H9 (cell line): ENCODE measurements at regions not wholly inside any gene's neighbourhood (a gene's known extent, or its start where the extent isn't known, plus 50 kb on each side); places are given as distances from the start of the nearest gene placed in this dataset.
"Not testable (repeated sequence)": the region's sequence is repeated elsewhere in the genome, so short reads cannot be mapped to it uniquely, and the experiment has no call there.

ENCODE experiments used
- DNase-seq: peaks from one replicate; pipeline ENCODE4 v3.0.0-alpha.2; 2017
- H2AFZ ChIP-seq: one replicate; pipeline ENCODE4 v1.6.1; 2013; ENCODE audit warnings: mild to moderate bottlenecking, low read length, control low read depth, moderate library complexity
- H2AK5ac ChIP-seq: 2 replicates; pipeline ENCODE4 v1.6.1; 2013; ENCODE audit warnings: low read length, control low read depth, mixed read lengths; ENCODE audit not compliant: insufficient read length
- H2BK120ac ChIP-seq: one replicate; pipeline ENCODE4 v1.6.1; 2013; ENCODE audit warnings: low read depth, mild to moderate bottlenecking, low read length, control low read depth, inconsistent platforms; ENCODE audit not compliant: poor library complexity, severe bottlenecking
- H2BK12ac ChIP-seq: 2 replicates; pipeline ENCODE4 v1.6.1; 2013; ENCODE audit warnings: low read length, control low read depth, mixed read lengths, low read depth; ENCODE audit not compliant: insufficient read length
- H2BK15ac ChIP-seq: 2 replicates; pipeline ENCODE4 v1.6.1; 2013; ENCODE audit warnings: low read depth, low read length, control low read depth
- H2BK20ac ChIP-seq: one replicate; pipeline ENCODE4 v1.6.1; 2013; ENCODE audit warnings: low read depth, mild to moderate bottlenecking, low read length, control low read depth, inconsistent platforms; ENCODE audit not compliant: poor library complexity, severe bottlenecking
- H2BK5ac ChIP-seq: 2 replicates; pipeline ENCODE4 v1.6.1; 2013; ENCODE audit warnings: low read length, control low read depth, mixed read lengths; ENCODE audit not compliant: insufficient read length
- H3K14ac ChIP-seq: 2 replicates; pipeline ENCODE4 v1.6.1; 2013; ENCODE audit warnings: low read length, control low read depth; ENCODE audit not compliant: insufficient read depth
- H3K18ac ChIP-seq: 2 replicates; pipeline ENCODE4 v1.6.1; 2013; ENCODE audit warnings: low read depth, mild to moderate bottlenecking, mixed read lengths, low read length, control low read depth; ENCODE audit not compliant: insufficient read length
- H3K23ac ChIP-seq: 2 replicates; pipeline ENCODE4 v1.6.1; 2013; ENCODE audit warnings: low read length, control low read depth, mixed read lengths, low read depth; ENCODE audit not compliant: insufficient read length
- H3K23me2 ChIP-seq: 2 replicates; pipeline ENCODE4 v1.6.1; 2013; ENCODE audit warnings: low read depth, mild to moderate bottlenecking, mixed read lengths, low read length, control low read depth; ENCODE audit not compliant: insufficient read length, poor library complexity, severe bottlenecking
- H3K27ac ChIP-seq: 2 replicates; pipeline ENCODE4 v1.5.1; 2013; ENCODE audit warnings: low read length, control low read depth, mixed read lengths, low read depth; ENCODE audit not compliant: insufficient read length
- H3K27me3 ChIP-seq: 2 replicates; pipeline ENCODE4 v1.6.1; 2013; ENCODE audit warnings: low read length, control low read depth, inconsistent platforms; ENCODE audit not compliant: insufficient read depth
- H3K4ac ChIP-seq: 2 replicates; pipeline ENCODE4 v1.6.1; 2013; ENCODE audit warnings: low read depth, mild to moderate bottlenecking, control low read depth, inconsistent platforms, low read length, moderate library complexity
- H3K4me1 ChIP-seq: 2 replicates; pipeline ENCODE4 v1.6.1; 2013; ENCODE audit warnings: low read length, control low read depth, inconsistent platforms; ENCODE audit not compliant: insufficient read depth
- H3K4me2 ChIP-seq: 2 replicates; pipeline ENCODE4 v1.6.1; 2013; ENCODE audit warnings: low read length, control low read depth, mixed read lengths; ENCODE audit not compliant: insufficient read length, insufficient read depth
- H3K56ac ChIP-seq: 2 replicates; pipeline ENCODE4 v1.6.1; 2013; ENCODE audit warnings: low read depth, mild to moderate bottlenecking, mixed read lengths, low read length, control low read depth; ENCODE audit not compliant: insufficient read length
- H3K79me1 ChIP-seq: 2 replicates; pipeline ENCODE4 v1.6.1; 2013; ENCODE audit warnings: low read depth, mild to moderate bottlenecking, moderate library complexity, low read length, control low read depth, inconsistent platforms; ENCODE audit not compliant: insufficient read depth, poor library complexity, severe bottlenecking
- H3K79me2 ChIP-seq: 2 replicates; pipeline ENCODE4 v1.6.1; 2013; ENCODE audit warnings: low read length, control low read depth, inconsistent platforms; ENCODE audit not compliant: insufficient read depth
- H3K9ac ChIP-seq: 2 replicates; pipeline ENCODE4 v1.6.1; 2013; ENCODE audit warnings: low read length, control low read depth, mixed read lengths; ENCODE audit not compliant: insufficient read length; ENCODE audit errors: extremely low read depth
- H3K9me3 ChIP-seq: one replicate; pipeline ENCODE4 v1.6.1; 2013; ENCODE audit warnings: low read depth, low read length, inconsistent platforms; ENCODE audit not compliant: control insufficient read depth
- H3T11ph ChIP-seq: one replicate; pipeline ENCODE4 v1.6.1; 2013; ENCODE audit warnings: mild to moderate bottlenecking, low read length, control low read depth, inconsistent platforms
- H4K20me1 ChIP-seq: one replicate; pipeline ENCODE4 v1.6.1; 2013; ENCODE audit not compliant: control insufficient read depth, insufficient read length, insufficient read depth
- H4K5ac ChIP-seq: 2 replicates; pipeline ENCODE4 v1.6.1; 2013; ENCODE audit warnings: low read depth, mild to moderate bottlenecking, mixed read lengths, low read length, control low read depth; ENCODE audit not compliant: insufficient read length
- H4K8ac ChIP-seq: replicated peaks from 2 replicates; pipeline ENCODE4 v1.6.1; 2013; ENCODE audit warnings: low read length, control low read depth, mixed read lengths, low read depth; ENCODE audit not compliant: insufficient read length
- H4K91ac ChIP-seq: 2 replicates; pipeline ENCODE4 v1.6.1; 2013; ENCODE audit warnings: low read depth, mild to moderate bottlenecking, moderate library complexity, mixed read lengths, low read length, control low read depth; ENCODE audit not compliant: insufficient read length
- H3K27ac Mint-ChIP-seq, 3 experiments: 2 replicates in 2 of 3; 3 replicates in 1 of 3; pipeline ENCODE4 v1.8.0; 2020 to 2021; ENCODE audit warnings: mixed read lengths in 3 of 3, mild to moderate bottlenecking in 1 of 3, moderate library complexity in 1 of 3
- H3K27me3 Mint-ChIP-seq: 2 replicates; pipeline ENCODE4 v1.8.0; 2021; ENCODE audit warnings: low read depth, mild to moderate bottlenecking, moderate library complexity, mixed read lengths
- H3K36me3 Mint-ChIP-seq, 3 experiments: 2 replicates in 2 of 3; 3 replicates in 1 of 3; pipeline ENCODE4 v1.8.0; 2020 to 2021; ENCODE audit warnings: low read depth in 3 of 3, mixed read lengths in 3 of 3; ENCODE audit not compliant: insufficient read depth in 1 of 3
- H3K4me1 Mint-ChIP-seq, 2 experiments: 2 replicates each; pipeline ENCODE4 v1.8.0; 2020; ENCODE audit warnings: mixed read lengths in 2 of 2
- H3K4me3 Mint-ChIP-seq, 2 experiments: 2 replicates in 1 of 2; 3 replicates in 1 of 2; pipeline ENCODE4 v1.8.0; 2020 to 2021; ENCODE audit warnings: mild to moderate bottlenecking in 2 of 2, mixed read lengths in 2 of 2, moderate library complexity in 1 of 2
- H3K9me3 Mint-ChIP-seq, 2 experiments: 2 replicates in 1 of 2; 3 replicates in 1 of 2; pipeline ENCODE4 v1.8.0; 2020; ENCODE audit warnings: mild to moderate bottlenecking in 2 of 2, mixed read lengths in 2 of 2, moderate library complexity in 1 of 2
- WGBS: extraction: QIAGEN DNeasy Blood & Tissue Kit; methylation state at CpG from one replicate; pipeline ENCODE4 v1.1.7; 2013; ENCODE audit warnings: missing lambda C conversion rate, low lambda C conversion rate, mixed read lengths; ENCODE audit not compliant: insufficient read length; ENCODE audit errors: extremely low coverage; 5-methylcytosine and 5-hydroxymethylcytosine counted together
- TF ChIP-seq, protein P1 (sequence below): fragments of 200-600 bp; sonication (generic); conservative IDR thresholded peaks from 3 replicates; pipeline ENCODE4 v1.8.0; 2021; ENCODE audit warnings: antibody characterized with exemption, mild to moderate bottlenecking

DNA sequence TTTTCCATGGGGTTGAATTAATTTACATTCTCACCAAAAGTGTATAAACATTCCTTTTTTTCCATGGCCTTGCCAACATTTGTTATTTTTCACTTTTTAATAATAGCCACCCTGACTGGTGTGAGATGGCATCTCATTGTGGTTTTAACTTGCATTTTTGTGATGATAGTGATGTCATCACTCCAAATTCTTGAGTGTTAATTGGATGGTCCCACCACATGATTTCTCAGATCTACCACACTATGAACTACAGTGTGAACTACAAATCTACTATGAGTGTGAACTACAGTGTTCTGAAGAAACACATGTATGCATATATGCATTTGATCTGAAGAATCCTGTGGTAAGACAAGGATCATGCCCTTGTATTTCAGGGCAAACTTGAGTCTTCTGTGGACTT, 340.1 kb downstream of the ABCC12 start:
- H3T11ph ChIP-seq: no peak overlapping the region
- H3K4ac ChIP-seq: no peak overlapping the region
- no peaks in the 10 kb centered on the region for H3K4me1 ChIP-seq
- H4K91ac ChIP-seq: no peak overlapping the region
- no peaks in the 10 kb centered on the region for H4K20me1 ChIP-seq
- no peak overlapping the region for H3K9ac ChIP-seq
- H3K23ac ChIP-seq: no peak overlapping the region
- no peaks in the 10 kb centered on the region for H3K79me2 ChIP-seq
- Mint-ChIP-seq H3K27ac (no peak overlapping the region; a peak in 1 of 7 replicates), H3K4me3 (no peak overlapping the region), H3K9me3 (peaks cover 42 to 43% of the 10 kb centered on the region in 2 experiments), H3K27me3 (no peaks in the 10 kb centered on the region; the same call in 1 of the 2 replicates), H3K4me1 (no peaks in the 10 kb centered on the region), H3K36me3 (peaks cover 9 to 35% (median 32%) of the 10 kb centered on the region in 3 experiments; a peak in 6 of 7 replicates)
- H2AFZ ChIP-seq: no peak overlapping the region
- DNase-seq: no peak
- peaks cover 7% of the 10 kb centered on the region for H3K9me3 ChIP-seq
- H4K5ac ChIP-seq: no peak overlapping the region
- no peak overlapping the region for H2BK20ac ChIP-seq
- H2BK5ac ChIP-seq: no peak overlapping the region
- no peaks in the 10 kb centered on the region for H3K23me2 ChIP-seq
- no peak overlapping the region for H3K56ac ChIP-seq
- H2AK5ac ChIP-seq: no peak overlapping the region
- no peak overlapping the region for H2BK12ac ChIP-seq
- H3K27ac ChIP-seq: no peak overlapping the region
- no peak overlapping the region for H3K4me2 ChIP-seq
- H4K8ac ChIP-seq: no peak overlapping the region
- no peaks in the 10 kb centered on the region for H3K27me3 ChIP-seq
- no peak overlapping the region for H2BK120ac ChIP-seq
- H3K14ac ChIP-seq: no peak overlapping the region
- H2BK15ac ChIP-seq: no peak overlapping the region
- TF ChIP-seq, protein P1, sequence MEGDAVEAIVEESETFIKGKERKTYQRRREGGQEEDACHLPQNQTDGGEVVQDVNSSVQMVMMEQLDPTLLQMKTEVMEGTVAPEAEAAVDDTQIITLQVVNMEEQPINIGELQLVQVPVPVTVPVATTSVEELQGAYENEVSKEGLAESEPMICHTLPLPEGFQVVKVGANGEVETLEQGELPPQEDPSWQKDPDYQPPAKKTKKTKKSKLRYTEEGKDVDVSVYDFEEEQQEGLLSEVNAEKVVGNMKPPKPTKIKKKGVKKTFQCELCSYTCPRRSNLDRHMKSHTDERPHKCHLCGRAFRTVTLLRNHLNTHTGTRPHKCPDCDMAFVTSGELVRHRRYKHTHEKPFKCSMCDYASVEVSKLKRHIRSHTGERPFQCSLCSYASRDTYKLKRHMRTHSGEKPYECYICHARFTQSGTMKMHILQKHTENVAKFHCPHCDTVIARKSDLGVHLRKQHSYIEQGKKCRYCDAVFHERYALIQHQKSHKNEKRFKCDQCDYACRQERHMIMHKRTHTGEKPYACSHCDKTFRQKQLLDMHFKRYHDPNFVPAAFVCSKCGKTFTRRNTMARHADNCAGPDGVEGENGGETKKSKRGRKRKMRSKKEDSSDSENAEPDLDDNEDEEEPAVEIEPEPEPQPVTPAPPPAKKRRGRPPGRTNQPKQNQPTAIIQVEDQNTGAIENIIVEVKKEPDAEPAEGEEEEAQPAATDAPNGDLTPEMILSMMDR: no peak
- no peaks in the 10 kb centered on the region for H3K79me1 ChIP-seq
- H3K18ac ChIP-seq: no peak overlapping the region

DNA sequence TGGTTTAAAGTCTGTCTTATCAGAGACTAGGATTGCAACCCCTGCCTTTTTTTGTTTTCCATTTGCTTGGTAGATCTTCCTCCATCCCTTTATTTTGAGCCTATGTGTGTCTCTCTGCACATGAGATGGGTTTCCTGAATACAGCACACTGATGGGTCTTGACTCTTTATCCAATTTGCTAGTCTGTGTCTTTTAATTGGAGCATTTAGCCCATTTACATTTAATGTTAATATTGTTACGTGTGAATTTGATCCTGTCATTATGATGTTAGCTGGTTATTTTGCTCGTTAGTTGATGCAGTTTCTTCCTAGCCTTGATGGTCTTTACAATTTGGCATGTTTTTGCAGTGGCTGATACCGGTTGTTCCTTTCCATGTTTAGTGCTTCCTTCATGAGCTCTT, 344.0 kb downstream of the ABCC12 start:
- not testable (repeated sequence) for H3K4me2 ChIP-seq, H3K4me1 ChIP-seq
- no CpG with 5 or more reads among the region's 3 CpGs for WGBS

More for the DNA sequence above, 344.0 kb downstream of the ABCC12 start:
- not testable (repeated sequence) for H4K8ac ChIP-seq, H3K27ac ChIP-seq, H2AFZ ChIP-seq, H3K9me3 ChIP-seq, H3K14ac ChIP-seq, H3T11ph ChIP-seq, H2BK20ac ChIP-seq, H4K5ac ChIP-seq, H3K27ac Mint-ChIP-seq, H3K79me2 ChIP-seq, H3K56ac ChIP-seq, H2BK15ac ChIP-seq, H3K4me3 Mint-ChIP-seq, H4K20me1 ChIP-seq, H2AK5ac ChIP-seq, H3K23ac ChIP-seq, H3K4me1 Mint-ChIP-seq, H3K23me2 ChIP-seq, H3K4ac ChIP-seq, H3K9ac ChIP-seq, H3K27me3 Mint-ChIP-seq, H3K18ac ChIP-seq, H2BK120ac ChIP-seq, H4K91ac ChIP-seq, DNase-seq, H2BK5ac ChIP-seq, H3K27me3 ChIP-seq, H2BK12ac ChIP-seq, H3K79me1 ChIP-seq
- H3K9me3 Mint-ChIP-seq: peaks cover 50 to 55% of the 10 kb centered on the region in 2 experiments
- H3K36me3 Mint-ChIP-seq: peaks cover 9 to 37% (median 32%) of the 10 kb centered on the region in 3 experiments; a peak in 6 of 7 replicates
